CD14-positive monocyte (primary cell): ENCODE measurements at regions not wholly inside any gene's neighbourhood (a gene's known extent, or its start where the extent isn't known, plus 50 kb on each side); places are given as distances from the start of the nearest gene placed in this dataset.

Experiments
- DNase-seq, 3 donors: peaks; one replicate each; pipeline ENCODE4 v3.0.0-alpha.2; 2011 to 2022
- H2AFZ ChIP-seq: 2 replicates; pipeline ENCODE4 v1.6.0; 2012; ENCODE audit warnings: mild to moderate bottlenecking, low read depth, low read length, inconsistent platforms; ENCODE audit not compliant: insufficient read depth, poor library complexity, severe bottlenecking
- H3K27ac ChIP-seq, 2 donors: 1 replicate in 1 of 2; 2 replicates in 1 of 2; pipeline ENCODE4 v1.5.1; 2012 to 2013; ENCODE audit warnings: low read length in 2 of 2, control low read depth in 1 of 2, inconsistent platforms in 1 of 2, low read depth in 1 of 2, mild to moderate bottlenecking in 1 of 2
- H3K27me3 ChIP-seq, 2 donors: one replicate each; pipeline versions ENCODE4 v1.6.0 to v1.6.1; 2011 to 2013; ENCODE audit warnings: low read length in 2 of 2; ENCODE audit not compliant: control insufficient read depth in 2 of 2, insufficient read depth in 2 of 2
- H3K36me3 ChIP-seq, 2 donors: replicated peaks in 1 of 2; 1 replicate in 1 of 2; 2 replicates in 1 of 2; pipeline versions ENCODE4 v1.5.1 to v1.6.1; 2012 to 2013; ENCODE audit warnings: low read length in 2 of 2, control low read depth in 1 of 2, inconsistent platforms in 1 of 2, mild to moderate bottlenecking in 1 of 2; ENCODE audit not compliant: insufficient read depth in 2 of 2, control insufficient read depth in 1 of 2
- H3K4me1 ChIP-seq, 2 donors: 1 replicate in 1 of 2; 2 replicates in 1 of 2; pipeline versions ENCODE4 v1.5.1 to v1.6.1; 2012 to 2013; ENCODE audit warnings: low read length in 2 of 2, control low read depth in 1 of 2, inconsistent platforms in 1 of 2, mild to moderate bottlenecking in 1 of 2, moderate library complexity in 1 of 2; ENCODE audit not compliant: insufficient read depth in 2 of 2, control insufficient read depth in 1 of 2
- H3K4me2 ChIP-seq: replicated peaks from 2 replicates; pipeline ENCODE3; 2012; ENCODE audit warnings: low read length, moderate library complexity, mild to moderate bottlenecking; ENCODE audit not compliant: poor library complexity, severe bottlenecking; ENCODE audit errors: extremely low read depth
- H3K4me3 ChIP-seq, 3 experiments: fragments of 200-600 bp in 1 of 3; sonication (generic) in 1 of 3; replicated peaks in 1 of 3; 1 replicate in 2 of 3; 2 replicates in 1 of 3; pipeline ENCODE4 v1.5.1; 2011 to 2013; ENCODE audit warnings: low read length in 3 of 3, mild to moderate bottlenecking in 3 of 3, control low read depth in 2 of 3, low read depth in 2 of 3, inconsistent platforms in 1 of 3, moderate library complexity in 1 of 3
- H3K79me2 ChIP-seq: 2 replicates; pipeline ENCODE4 v1.6.0; 2012; ENCODE audit warnings: mild to moderate bottlenecking, control low read depth, inconsistent platforms, low read length, moderate library complexity; ENCODE audit not compliant: insufficient read depth
- H3K9ac ChIP-seq: 2 replicates; pipeline ENCODE4 v1.6.0; 2017; ENCODE audit warnings: low read length, mild to moderate bottlenecking; ENCODE audit not compliant: insufficient read depth, poor library complexity, severe bottlenecking
- H3K9me3 ChIP-seq, 2 donors: replicated peaks in 1 of 2; 1 replicate in 1 of 2; 2 replicates in 1 of 2; pipeline versions ENCODE4 v1.5.1 to v1.6.1; 2012 to 2013; ENCODE audit warnings: low read length in 2 of 2, control low read depth in 1 of 2; ENCODE audit not compliant: control insufficient read depth in 1 of 2, insufficient read depth in 1 of 2
- H4K20me1 ChIP-seq: 2 replicates; pipeline ENCODE4 v1.6.0; 2012; ENCODE audit warnings: mild to moderate bottlenecking, low read length, control low read depth, moderate library complexity; ENCODE audit not compliant: insufficient read depth
- H3K27ac Mint-ChIP-seq, 7 donors: one replicate each; pipeline ENCODE4 v1.8.0; 2020; ENCODE audit warnings: mild to moderate bottlenecking in 7 of 7, mixed read lengths in 7 of 7, moderate library complexity in 6 of 7, inconsistent platforms in 2 of 7
- H3K27me3 Mint-ChIP-seq, 3 donors: one replicate each; pipeline ENCODE4 v1.8.0; 2021 to 2022; ENCODE audit warnings: low read depth in 3 of 3, mild to moderate bottlenecking in 3 of 3, mixed read lengths in 3 of 3, moderate library complexity in 3 of 3, inconsistent platforms in 1 of 3
- H3K36me3 Mint-ChIP-seq, 2 donors: one replicate each; pipeline ENCODE4 v1.8.0; 2020; ENCODE audit warnings: mixed read lengths in 2 of 2, inconsistent platforms in 1 of 2, mild to moderate bottlenecking in 1 of 2
- H3K4me1 Mint-ChIP-seq: one replicate; pipeline ENCODE4 v1.8.0; 2020; ENCODE audit warnings: mild to moderate bottlenecking, mixed read lengths
- H3K4me3 Mint-ChIP-seq, 2 donors: one replicate each; pipeline ENCODE4 v1.8.0; 2020; ENCODE audit warnings: mild to moderate bottlenecking in 2 of 2, mixed read lengths in 2 of 2, moderate library complexity in 1 of 2
- H3K9me3 Mint-ChIP-seq, 7 donors: one replicate each; pipeline ENCODE4 v1.8.0; 2020 to 2022; ENCODE audit warnings: mixed read lengths in 7 of 7, mild to moderate bottlenecking in 6 of 7, moderate library complexity in 6 of 7, inconsistent platforms in 2 of 7
- WGBS: methylation state at CpG from one replicate; pipeline ENCODE4 v1.1.5; 2013; ENCODE audit warnings: missing lambda C conversion rate; ENCODE audit not compliant: insufficient coverage; 5-methylcytosine and 5-hydroxymethylcytosine counted together
- intact Hi-C, 2 donors: fragments of 100-400 bp; cut with micrococcal nuclease; formaldehyde crosslinking; loops; one replicate each; pipeline versions ENCODE4 v1.15.0 to v1.15.1; 2023
- TF ChIP-seq, protein P1 (sequence below): fragments of 200-600 bp; IDR thresholded peaks from one replicate; pipeline ENCODE4 v1.8.0; 2022; ENCODE audit warnings: antibody characterized with exemption, mild to moderate bottlenecking

DNA sequence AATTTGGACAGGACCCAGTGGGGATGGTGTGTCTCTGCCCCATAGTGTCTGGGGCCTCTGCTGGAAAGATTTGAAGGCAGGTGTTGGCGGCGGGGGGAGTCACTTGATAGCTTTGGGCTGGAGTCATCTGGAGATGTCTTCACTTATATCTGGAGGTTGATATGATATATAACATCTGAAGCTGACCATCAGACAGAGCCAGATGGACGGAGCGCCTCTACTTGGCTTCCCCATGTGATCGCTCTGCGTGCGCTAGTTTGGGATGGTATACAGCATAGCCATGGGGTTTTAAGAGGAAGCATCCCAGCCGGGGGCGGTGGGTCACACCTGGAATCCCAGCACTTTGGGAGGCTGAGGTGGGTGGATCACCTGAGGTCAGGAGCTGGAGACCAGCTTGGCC is 130.7 kb upstream of the NLRP1 start:
- H3K27me3 ChIP-seq, result peaks cover 35 to 54% of the 10 kb centered on the region in 2 donors
- no peak overlapping the region for H2AFZ ChIP-seq
- Mint-ChIP-seq H3K4me3 (peak overlapping the region in 1 of 2 donors; percentile 13), H3K9me3 (peaks cover 10 to 40% (median 24%) of the 10 kb centered on the region in 7 donors), H3K36me3 (no peaks in the 10 kb centered on the region), H3K4me1 (peaks cover 13% of the 10 kb centered on the region), H3K27me3 (peaks cover 20 to 63% (median 36%) of the 10 kb centered on the region in 3 donors), H3K27ac (peak overlapping the region in 1 of 7 donors; percentile 10)
- no peak overlapping the region for H3K27ac ChIP-seq
- H4K20me1 ChIP-seq, result no peaks in the 10 kb centered on the region
- no peaks in the 10 kb centered on the region for H3K79me2 ChIP-seq
- no peaks in the 10 kb centered on the region for H3K36me3 ChIP-seq
- peaks cover 11 to 13% of the 10 kb centered on the region in 2 donors for H3K4me1 ChIP-seq
- WGBS, result 95% methylated on average over 8 of the region's 9 CpGs
- intact Hi-C loops, result no loop called here
- no peak overlapping the region for H3K9ac ChIP-seq
- DNase-seq, result no peak
- peaks cover 16 to 23% of the 10 kb centered on the region in 2 donors for H3K9me3 ChIP-seq
- TF ChIP-seq, protein P1, sequence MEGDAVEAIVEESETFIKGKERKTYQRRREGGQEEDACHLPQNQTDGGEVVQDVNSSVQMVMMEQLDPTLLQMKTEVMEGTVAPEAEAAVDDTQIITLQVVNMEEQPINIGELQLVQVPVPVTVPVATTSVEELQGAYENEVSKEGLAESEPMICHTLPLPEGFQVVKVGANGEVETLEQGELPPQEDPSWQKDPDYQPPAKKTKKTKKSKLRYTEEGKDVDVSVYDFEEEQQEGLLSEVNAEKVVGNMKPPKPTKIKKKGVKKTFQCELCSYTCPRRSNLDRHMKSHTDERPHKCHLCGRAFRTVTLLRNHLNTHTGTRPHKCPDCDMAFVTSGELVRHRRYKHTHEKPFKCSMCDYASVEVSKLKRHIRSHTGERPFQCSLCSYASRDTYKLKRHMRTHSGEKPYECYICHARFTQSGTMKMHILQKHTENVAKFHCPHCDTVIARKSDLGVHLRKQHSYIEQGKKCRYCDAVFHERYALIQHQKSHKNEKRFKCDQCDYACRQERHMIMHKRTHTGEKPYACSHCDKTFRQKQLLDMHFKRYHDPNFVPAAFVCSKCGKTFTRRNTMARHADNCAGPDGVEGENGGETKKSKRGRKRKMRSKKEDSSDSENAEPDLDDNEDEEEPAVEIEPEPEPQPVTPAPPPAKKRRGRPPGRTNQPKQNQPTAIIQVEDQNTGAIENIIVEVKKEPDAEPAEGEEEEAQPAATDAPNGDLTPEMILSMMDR, result no peak
- H3K4me2 ChIP-seq, result no peak overlapping the region
- no peak overlapping the region for H3K4me3 ChIP-seq

DNA sequence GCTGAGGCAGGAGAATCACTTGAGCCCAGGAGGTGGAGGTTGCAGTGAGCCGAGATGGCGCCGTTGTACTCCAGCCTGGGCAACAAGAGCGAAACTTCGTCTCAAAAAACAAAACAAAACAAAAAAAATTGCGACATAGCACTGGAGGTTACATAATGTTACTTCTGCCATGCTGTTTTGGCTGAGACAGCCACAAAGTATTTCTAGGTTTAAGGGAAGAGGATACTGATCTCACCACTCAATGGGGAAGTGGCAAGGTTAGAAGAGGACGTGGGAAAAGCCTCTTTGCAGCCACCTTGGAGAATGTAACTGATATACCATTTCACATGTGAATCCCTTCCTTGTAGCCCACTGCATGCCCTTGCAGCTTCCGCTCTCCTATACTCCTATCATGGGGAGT is 131.2 kb upstream of the NLRP1 start:
- H2AFZ ChIP-seq, result no peak overlapping the region
- no peak overlapping the region for H3K4me3 Mint-ChIP-seq
- H3K4me1 ChIP-seq, result peaks cover 11 to 13% of the 10 kb centered on the region in 2 donors
- TF ChIP-seq, protein P1, result no peak
- no peak overlapping the region for H3K27ac ChIP-seq
- peaks cover 21 to 62% (median 35%) of the 10 kb centered on the region in 3 donors for H3K27me3 Mint-ChIP-seq
- peaks cover 32 to 51% of the 10 kb centered on the region in 2 donors for H3K27me3 ChIP-seq
- no peaks in the 10 kb centered on the region for H3K36me3 Mint-ChIP-seq
- H3K4me1 Mint-ChIP-seq, result peaks cover 13% of the 10 kb centered on the region
- no peaks in the 10 kb centered on the region for H3K36me3 ChIP-seq
- H3K4me2 ChIP-seq, result peak overlapping the region; percentile 24
- WGBS, result no CpG with 5 or more reads among the region's 8 CpGs
- no peaks in the 10 kb centered on the region for H3K79me2 ChIP-seq
- no peak overlapping the region for H3K4me3 ChIP-seq
- H3K9me3 Mint-ChIP-seq, result peaks cover 10 to 36% (median 21%) of the 10 kb centered on the region in 7 donors
- no peaks in the 10 kb centered on the region for H4K20me1 ChIP-seq
- H3K9ac ChIP-seq, result no peak overlapping the region
- intact Hi-C loops, result no loop called here
- H3K9me3 ChIP-seq, result peaks cover 16 to 18% of the 10 kb centered on the region in 2 donors
- no peak overlapping the region for H3K27ac Mint-ChIP-seq
- peak; percentile 49 to 62 (median 56) for DNase-seq
